ENCODE measurements at regions not wholly inside any gene's neighbourhood (a gene's known extent, or its start where the extent isn't known, plus 50 kb on each side); places are given as distances from the start of the nearest gene placed in this dataset.

- Histone ChIP-seq H3K27me3 (ENCODE audit: control insufficient read depth, insufficient read depth, low read length) (no peaks in the 10 kb centered on the region), H3K4me3 (ENCODE audit: low read depth, low read length) (no peak overlapping the region), H3K36me3 (ENCODE audit: control insufficient read depth, insufficient read depth, low read length) (no peaks in the 10 kb centered on the region)
- CTCF ChIA-PET = interaction anchor here (0.6 kb wide), 1 partner anchor 120 kb away, joined by 3 read pairs; no protein-coding TSS in a partner anchor
- no peak for DNase-seq (ENCODE audit: low read depth)
- no peak for TF ChIP-seq CTCF (IDR thresholded peaks at IDR 0.05; ENCODE audit: insufficient read depth, low read depth, low read length)
- POLR2A ChIA-PET = no interaction called here
These were observed 152.2 kb upstream of the MPHOSPH6 start for GRCh38 chr16:82322177-82322576.

- CTCF ChIA-PET = no interaction called here
- Histone ChIP-seq H3K27me3 (ENCODE audit: control insufficient read depth, insufficient read depth, low read length) (no peaks in the 10 kb centered on the region), H3K36me3 (ENCODE audit: control insufficient read depth, insufficient read depth, low read length) (no peaks in the 10 kb centered on the region), H3K4me3 (ENCODE audit: low read depth, low read length) (no peak overlapping the region)
- no peak for TF ChIP-seq CTCF (IDR thresholded peaks at IDR 0.05; ENCODE audit: insufficient read depth, low read depth, low read length)
- DNase-seq (ENCODE audit: low read depth) = no peak
- POLR2A ChIA-PET = no interaction called here
These were observed 149.0 kb upstream of the MPHOSPH6 start for GRCh38 chr16:82319038-82319437.

GRCh38 chr16:82317411-82318167 lies 147.6 kb upstream of the MPHOSPH6 start:
- H3K4me3 ChIP-seq (ENCODE audit: low read depth, low read length) = no peak overlapping the region
- ChIA-PET POLR2A (no interaction called here), CTCF (no interaction called here)
- DNase-seq (ENCODE audit: low read depth) = no peak
- TF ChIP-seq CTCF (IDR thresholded peaks at IDR 0.05; ENCODE audit: insufficient read depth, low read depth, low read length) = no peak
- H3K36me3 ChIP-seq (ENCODE audit: control insufficient read depth, insufficient read depth, low read length) = no peaks in the 10 kb centered on the region
- no peaks in the 10 kb centered on the region for H3K27me3 ChIP-seq (ENCODE audit: control insufficient read depth, insufficient read depth, low read length)

- H3K36me3 ChIP-seq (ENCODE audit: control insufficient read depth, insufficient read depth, low read length) = no peaks in the 10 kb centered on the region
- DNase-seq (ENCODE audit: low read depth) = no peak
- POLR2A ChIA-PET = no interaction called here
- CTCF ChIA-PET = no interaction called here
- no peaks in the 10 kb centered on the region for H3K27me3 ChIP-seq (ENCODE audit: control insufficient read depth, insufficient read depth, low read length)
- TF ChIP-seq CTCF (IDR thresholded peaks at IDR 0.05; ENCODE audit: insufficient read depth, low read depth, low read length) = no peak
- no peak overlapping the region for H3K4me3 ChIP-seq (ENCODE audit: low read depth, low read length)
These were observed 143.7 kb upstream of the MPHOSPH6 start for GRCh38 chr16:82313754-82314153.

GRCh38 chr16:82311528-82311927 lies 141.5 kb upstream of the MPHOSPH6 start:
- Histone ChIP-seq H3K27me3 (ENCODE audit: control insufficient read depth, insufficient read depth, low read length) (no peaks in the 10 kb centered on the region), H3K36me3 (ENCODE audit: control insufficient read depth, insufficient read depth, low read length) (no peaks in the 10 kb centered on the region), H3K4me3 (ENCODE audit: low read depth, low read length) (no peak overlapping the region)
- ChIA-PET CTCF (no interaction called here), POLR2A (no interaction called here)
- TF ChIP-seq CTCF (IDR thresholded peaks at IDR 0.05; ENCODE audit: insufficient read depth, low read depth, low read length) = no peak
- DNase-seq (ENCODE audit: low read depth) = no peak

Measured in BJ (cell line).